ENCODE measurements at regions not wholly inside any gene's neighbourhood (a gene's known extent, or its start where the extent isn't known, plus 50 kb on each side); places are given as distances from the start of the nearest gene placed in this dataset.

GRCh38 chrX:4570151-4570550, 856.7 kb upstream of the PRKX start (continued):
- TF ChIP-seq ZNF114 (CRISPR knock-in tag; IDR thresholded peaks at IDR 0.05), result no peak
- TF ChIP-seq CREB1 (CRISPR knock-in tag; IDR thresholded peaks at IDR 0.05; ENCODE audit: low read depth), result no peak
- TF ChIP-seq REST (IDR thresholded peaks at IDR 0.05; ENCODE audit: unreplicated experiment), result no peak
- no peak for TF ChIP-seq NANOG (IDR thresholded peaks at IDR 0.05; ENCODE audit: borderline replicate concordance)
- TF ChIP-seq JUNB (IDR thresholded peaks at IDR 0.05; ENCODE audit: unreplicated experiment), result no peak
- TF ChIP-seq EZH2 (IDR thresholded peaks at IDR 0.05; ENCODE audit: low read depth, unreplicated experiment), result no peak

GRCh38 chrX:4560192-4560591, 846.7 kb upstream of the PRKX start:
- no peaks in the 10 kb centered on the region for H3K9me2 ChIP-seq (ENCODE audit: insufficient read depth)
- H3K36me3 ChIP-seq (ENCODE audit: insufficient read depth), result no peaks in the 10 kb centered on the region
- Mint-ChIP-seq H3K9me3 (no peaks in the 10 kb centered on the region), H3K36me3 (ENCODE audit: low read depth) (no peaks in the 10 kb centered on the region), H3K27me3 (ENCODE audit: insufficient read depth, low read depth, poor library complexity) (no peaks in the 10 kb centered on the region), H3K27ac (no peak overlapping the region), H3K4me1 (peaks cover under 1% of the 10 kb centered on the region; the same call in 2 of the 3 replicates), H3K4me3 (no peak overlapping the region)
- no peak for TF ChIP-seq CREB1 (CRISPR knock-in tag; IDR thresholded peaks at IDR 0.05; ENCODE audit: low read depth)
- TF ChIP-seq EZH2 (IDR thresholded peaks at IDR 0.05; ENCODE audit: low read depth, unreplicated experiment), result no peak
- TF ChIP-seq ZNF331 (CRISPR knock-in tag; IDR thresholded peaks at IDR 0.05; ENCODE audit: low read depth), result no peak
- TF ChIP-seq NANOG (IDR thresholded peaks at IDR 0.05; ENCODE audit: borderline replicate concordance), result no peak
- no peak for TF ChIP-seq JUNB (IDR thresholded peaks at IDR 0.05; ENCODE audit: unreplicated experiment)
- TF ChIP-seq ZNF462 (CRISPR knock-in tag; IDR thresholded peaks at IDR 0.05), result no peak
- TF ChIP-seq REST (IDR thresholded peaks at IDR 0.05; ENCODE audit: unreplicated experiment), result no peak
- no peak for TF ChIP-seq POLR2AphosphoS5 (IDR thresholded peaks at IDR 0.05; ENCODE audit: low read depth)
- ATAC-seq (no peak), DNase-seq (ENCODE audit: low spot score) (no peak)
- no peak overlapping the region for H3K4me3 ChIP-seq
- no peaks in the 10 kb centered on the region for H4K20me1 ChIP-seq (replicated peaks; ENCODE audit: insufficient read depth)
- no peaks in the 10 kb centered on the region for H3K79me2 ChIP-seq (replicated peaks; ENCODE audit: insufficient read depth)
- no peaks in the 10 kb centered on the region for H3F3A ChIP-seq (replicated peaks; ENCODE audit: low read depth)
- no peaks in the 10 kb centered on the region for H3K27me3 ChIP-seq (ENCODE audit: insufficient read depth)
- no peak overlapping the region for H3K4me2 ChIP-seq
- H3K27ac ChIP-seq (ENCODE audit: low read depth), result no peak overlapping the region
- H3K4me1 ChIP-seq (ENCODE audit: insufficient read depth), result no peaks in the 10 kb centered on the region
- no peak overlapping the region for H2AFZ ChIP-seq
